ENCODE measurements at regions not wholly inside any gene's neighbourhood (a gene's known extent, or its start where the extent isn't known, plus 50 kb on each side); places are given as distances from the start of the nearest gene placed in this dataset.

- no peak overlapping the region for H3K4me3 Mint-ChIP-seq (ENCODE audit: unreplicated experiment)
- no peak for TF ChIP-seq CTCF (IDR thresholded peaks at IDR 0.05; ENCODE audit: unreplicated experiment)
- DNase-seq (ENCODE audit: low spot score): no peak
- H3K4me1 Mint-ChIP-seq (ENCODE audit: unreplicated experiment): no peaks in the 10 kb centered on the region
- H3K36me3 Mint-ChIP-seq (ENCODE audit: low read depth, unreplicated experiment): no peaks in the 10 kb centered on the region
- no peak overlapping the region for H3K27ac Mint-ChIP-seq (ENCODE audit: unreplicated experiment)
- H3K27me3 Mint-ChIP-seq (ENCODE audit: unreplicated experiment): no peaks in the 10 kb centered on the region
- no peaks in the 10 kb centered on the region for H3K9me3 Mint-ChIP-seq (ENCODE audit: unreplicated experiment)
Measured at GRCh38 chr3:55177749-55178148, 249.9 kb upstream of the LRTM1 start.

GRCh38 chr3:55175423-55175822, 247.6 kb upstream of the LRTM1 start:
- Mint-ChIP-seq H3K27ac (ENCODE audit: unreplicated experiment) (no peak overlapping the region), H3K9me3 (ENCODE audit: unreplicated experiment) (no peaks in the 10 kb centered on the region), H3K27me3 (ENCODE audit: unreplicated experiment) (peaks cover 3% of the 10 kb centered on the region), H3K36me3 (ENCODE audit: low read depth, unreplicated experiment) (no peaks in the 10 kb centered on the region), H3K4me3 (ENCODE audit: unreplicated experiment) (no peak overlapping the region), H3K4me1 (ENCODE audit: unreplicated experiment) (peaks cover under 1% of the 10 kb centered on the region)
- no peak for DNase-seq (ENCODE audit: low spot score)
- no peak for TF ChIP-seq CTCF (IDR thresholded peaks at IDR 0.05; ENCODE audit: unreplicated experiment)

GRCh38 chr3:55174747-55175146, 246.9 kb upstream of the LRTM1 start:
- TF ChIP-seq CTCF (IDR thresholded peaks at IDR 0.05; ENCODE audit: unreplicated experiment): no peak

GRCh38 chr3:55173504-55173903, 245.6 kb upstream of the LRTM1 start:
- Mint-ChIP-seq H3K27me3 (ENCODE audit: unreplicated experiment) (peaks cover 3% of the 10 kb centered on the region), H3K4me3 (ENCODE audit: unreplicated experiment) (no peak overlapping the region), H3K36me3 (ENCODE audit: low read depth, unreplicated experiment) (no peaks in the 10 kb centered on the region), H3K9me3 (ENCODE audit: unreplicated experiment) (no peaks in the 10 kb centered on the region), H3K4me1 (ENCODE audit: unreplicated experiment) (peaks cover 8% of the 10 kb centered on the region), H3K27ac (ENCODE audit: unreplicated experiment) (no peak overlapping the region)
- TF ChIP-seq CTCF (IDR thresholded peaks at IDR 0.05; ENCODE audit: unreplicated experiment): no peak
- no peak for DNase-seq (ENCODE audit: low spot score)

More at GRCh38 chr3:55174747-55175146, 246.9 kb upstream of the LRTM1 start:
- H3K4me1 Mint-ChIP-seq (ENCODE audit: unreplicated experiment): peaks cover 8% of the 10 kb centered on the region
- no peaks in the 10 kb centered on the region for H3K36me3 Mint-ChIP-seq (ENCODE audit: low read depth, unreplicated experiment)
- no peak overlapping the region for H3K27ac Mint-ChIP-seq (ENCODE audit: unreplicated experiment)
- no peaks in the 10 kb centered on the region for H3K9me3 Mint-ChIP-seq (ENCODE audit: unreplicated experiment)
- H3K4me3 Mint-ChIP-seq (ENCODE audit: unreplicated experiment): no peak overlapping the region
- no peak for DNase-seq (ENCODE audit: low spot score)
- peaks cover 3% of the 10 kb centered on the region for H3K27me3 Mint-ChIP-seq (ENCODE audit: unreplicated experiment)

GRCh38 chr3:55172913-55173312, 245.1 kb upstream of the LRTM1 start:
- DNase-seq (ENCODE audit: low spot score): no peak
- H3K27me3 Mint-ChIP-seq (ENCODE audit: unreplicated experiment): peaks cover 3% of the 10 kb centered on the region
- H3K4me1 Mint-ChIP-seq (ENCODE audit: unreplicated experiment): peaks cover 8% of the 10 kb centered on the region
- no peak overlapping the region for H3K4me3 Mint-ChIP-seq (ENCODE audit: unreplicated experiment)
- no peaks in the 10 kb centered on the region for H3K36me3 Mint-ChIP-seq (ENCODE audit: low read depth, unreplicated experiment)
- no peaks in the 10 kb centered on the region for H3K9me3 Mint-ChIP-seq (ENCODE audit: unreplicated experiment)
- no peak overlapping the region for H3K27ac Mint-ChIP-seq (ENCODE audit: unreplicated experiment)
- TF ChIP-seq CTCF (IDR thresholded peaks at IDR 0.05; ENCODE audit: unreplicated experiment): no peak
